ENCODE measurements at regions not wholly inside any gene's neighbourhood (a gene's known extent, or its start where the extent isn't known, plus 50 kb on each side); places are given as distances from the start of the nearest gene placed in this dataset.

- TF ChIP-seq CTCF (IDR thresholded peaks at IDR 0.05): no peak
- no peak for TF ChIP-seq FOXJ3 (CRISPR knock-in tag; IDR thresholded peaks at IDR 0.05; ENCODE audit: borderline replicate concordance)
- no peak for TF ChIP-seq TCF7 (CRISPR knock-in tag; IDR thresholded peaks at IDR 0.05; ENCODE audit: low read depth)
- TF ChIP-seq MAX (CRISPR knock-in tag; IDR thresholded peaks at IDR 0.05): no peak
- TF ChIP-seq MXD4 (CRISPR knock-in tag; IDR thresholded peaks at IDR 0.05; ENCODE audit: borderline replicate concordance): no peak
- TF ChIP-seq CREM (CRISPR knock-in tag; IDR thresholded peaks at IDR 0.05): no peak
- TF ChIP-seq TEAD4 (CRISPR knock-in tag; IDR thresholded peaks at IDR 0.05): no peak
- TF ChIP-seq ZNF121 (CRISPR knock-in tag; IDR thresholded peaks at IDR 0.05): no peak
- no peak for TF ChIP-seq USF2 (CRISPR knock-in tag; IDR thresholded peaks at IDR 0.05)
- no peak for TF ChIP-seq SP1 (CRISPR knock-in tag; conservative IDR thresholded peaks at IDR 0.05)
- TF ChIP-seq ESRRA (CRISPR knock-in tag; IDR thresholded peaks at IDR 0.05; ENCODE audit: borderline replicate concordance): no peak
- no peak for TF ChIP-seq MYBL2 (CRISPR knock-in tag; IDR thresholded peaks at IDR 0.05)
- no peak for TF ChIP-seq E2F5 (CRISPR knock-in tag; IDR thresholded peaks at IDR 0.05)
- no peak for TF ChIP-seq NR2C2 (CRISPR knock-in tag; IDR thresholded peaks at IDR 0.05)
These were observed 63.3 kb upstream of the ANXA10 start for GRCh38 chr4:168028970-168029597.
